ENCODE measurements at regions not wholly inside any gene's neighbourhood (a gene's known extent, or its start where the extent isn't known, plus 50 kb on each side); places are given as distances from the start of the nearest gene placed in this dataset.

DNA sequence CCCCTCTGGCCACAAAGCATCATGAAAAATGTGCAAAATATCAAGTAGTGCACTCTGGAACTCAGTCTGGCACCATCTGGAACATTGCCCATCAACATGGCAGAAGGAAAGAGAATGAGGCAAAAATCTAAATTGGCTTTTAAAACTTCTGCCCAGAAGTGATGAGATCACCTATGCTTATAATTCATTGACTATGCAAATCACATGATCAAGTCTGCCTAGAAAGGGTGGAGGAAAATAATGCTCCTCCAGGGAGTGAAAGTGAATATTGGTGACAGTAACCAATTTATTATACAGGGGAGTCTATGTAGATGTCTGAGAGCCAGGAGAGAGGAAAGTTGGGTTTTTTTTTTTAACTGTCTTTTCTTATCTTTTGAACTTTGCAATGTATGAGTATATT is 73.3 kb upstream of the HIF1A start:
- TF ChIP-seq, protein P1, sequence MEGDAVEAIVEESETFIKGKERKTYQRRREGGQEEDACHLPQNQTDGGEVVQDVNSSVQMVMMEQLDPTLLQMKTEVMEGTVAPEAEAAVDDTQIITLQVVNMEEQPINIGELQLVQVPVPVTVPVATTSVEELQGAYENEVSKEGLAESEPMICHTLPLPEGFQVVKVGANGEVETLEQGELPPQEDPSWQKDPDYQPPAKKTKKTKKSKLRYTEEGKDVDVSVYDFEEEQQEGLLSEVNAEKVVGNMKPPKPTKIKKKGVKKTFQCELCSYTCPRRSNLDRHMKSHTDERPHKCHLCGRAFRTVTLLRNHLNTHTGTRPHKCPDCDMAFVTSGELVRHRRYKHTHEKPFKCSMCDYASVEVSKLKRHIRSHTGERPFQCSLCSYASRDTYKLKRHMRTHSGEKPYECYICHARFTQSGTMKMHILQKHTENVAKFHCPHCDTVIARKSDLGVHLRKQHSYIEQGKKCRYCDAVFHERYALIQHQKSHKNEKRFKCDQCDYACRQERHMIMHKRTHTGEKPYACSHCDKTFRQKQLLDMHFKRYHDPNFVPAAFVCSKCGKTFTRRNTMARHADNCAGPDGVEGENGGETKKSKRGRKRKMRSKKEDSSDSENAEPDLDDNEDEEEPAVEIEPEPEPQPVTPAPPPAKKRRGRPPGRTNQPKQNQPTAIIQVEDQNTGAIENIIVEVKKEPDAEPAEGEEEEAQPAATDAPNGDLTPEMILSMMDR (IDR thresholded peaks at IDR 0.05): no peak
- no peak for TF ChIP-seq POLR2A (IDR thresholded peaks at IDR 0.05)

Measured in testis (tissue), 2 donors.